Tibial nerve (tissue), 4 donors: ENCODE measurements at regions not wholly inside any gene's neighbourhood (a gene's known extent, or its start where the extent isn't known, plus 50 kb on each side); places are given as distances from the start of the nearest gene placed in this dataset.

Experiments used
- DNase-seq, 2 donors: peaks; one replicate each; pipeline ENCODE4 v3.0.0-alpha.2; 2019; ENCODE audit warnings: low spot score in 2 of 2
- H3K27ac ChIP-seq, 4 donors: fragments of 200-600 bp; sonication (generic) in 3 of 4; one replicate each; pipeline ENCODE4 v1.5.1; 2017 to 2019; ENCODE audit warnings: mild to moderate bottlenecking in 1 of 4
- H3K27me3 ChIP-seq, 2 donors: fragments of 200-600 bp; sonication (generic) in 1 of 2; one replicate each; pipeline versions ENCODE4 v1.5.1 to v1.6.0; 2017 to 2019
- H3K36me3 ChIP-seq, 3 donors: fragments of 200-600 bp; sonication (generic); one replicate each; pipeline ENCODE4 v1.5.1; 2018 to 2019
- H3K4me1 ChIP-seq, 4 donors: fragments of 200-600 bp; sonication (generic) in 3 of 4; one replicate each; pipeline ENCODE4 v1.5.1; 2017 to 2019
- H3K4me3 ChIP-seq, 4 donors: fragments of 200-600 bp; sonication (generic) in 3 of 4; one replicate each; pipeline ENCODE4 v1.5.1; 2017 to 2019; ENCODE audit warnings: mild to moderate bottlenecking in 1 of 4, moderate library complexity in 1 of 4
- H3K9me3 ChIP-seq, 4 donors: fragments of 200-600 bp; sonication (generic) in 3 of 4; one replicate each; pipeline ENCODE4 v1.5.1; 2017 to 2019
- EP300 ChIP-seq, 2 donors: sonication (generic); formaldehyde crosslinking; IDR thresholded peaks; one replicate each; pipeline ENCODE4 v1.6.1; 2017; ENCODE audit warnings: antibody characterized with exemption in 2 of 2, mild to moderate bottlenecking in 1 of 2
- POLR2A ChIP-seq, 2 donors: fragments of 450-650 bp; IDR thresholded peaks; one replicate each; pipeline ENCODE4 v1.6.1; 2017; ENCODE audit warnings: antibody characterized with exemption in 2 of 2, mild to moderate bottlenecking in 2 of 2, moderate library complexity in 2 of 2
- WGBS, 2 donors: methylation state at CpG; one replicate each; pipeline ENCODE4 v1.1.5; 2018; 5-methylcytosine and 5-hydroxymethylcytosine counted together
- TF ChIP-seq, protein P1 (sequence below), 5 experiments: fragments of 200-600 bp in 3 of 5; fragments of 450-650 bp in 2 of 5; sonication (generic) in 3 of 5; IDR thresholded peaks; one replicate each; pipeline ENCODE4 v1.5.1; 2016 to 2019; ENCODE audit warnings: antibody characterized with exemption in 5 of 5, mild to moderate bottlenecking in 3 of 5, moderate library complexity in 2 of 5

DNA sequence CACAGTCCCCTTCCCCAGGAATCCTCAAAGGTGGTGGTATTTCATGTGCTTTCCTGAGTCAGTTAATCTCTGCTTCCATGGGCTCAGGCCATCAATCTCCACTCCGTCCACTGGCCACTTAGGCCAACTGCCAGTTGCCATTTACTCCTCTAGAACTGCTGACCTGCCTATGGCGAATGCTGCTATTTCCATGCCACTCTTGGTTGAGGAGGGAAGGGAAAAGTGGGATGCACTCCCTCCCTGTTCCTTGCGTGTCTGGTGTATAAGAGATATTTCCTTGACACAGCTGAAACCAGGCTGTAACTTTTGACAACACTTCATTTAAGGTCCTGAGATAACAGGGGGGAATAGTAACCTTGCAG lies 261.5 kb downstream of the MREG start:
- Histone ChIP-seq H3K4me3 (no peak overlapping the region), H3K27me3 (no peaks in the 10 kb centered on the region), H3K9me3 (no peaks in the 10 kb centered on the region), H3K36me3 (no peaks in the 10 kb centered on the region), H3K4me1 (peaks cover 0 to 29% (median 4%) of the 10 kb centered on the region in 4 donors), H3K27ac (no peak overlapping the region)
- DNase-seq, result no peak
- WGBS, 2 donors, result 97 to 99% methylated on average over 3 of the region's 3 CpGs
- TF ChIP-seq POLR2A (IDR thresholded peaks at IDR 0.05) (no peak), EP300 (IDR thresholded peaks at IDR 0.05) (no peak)
- TF ChIP-seq, protein P1, sequence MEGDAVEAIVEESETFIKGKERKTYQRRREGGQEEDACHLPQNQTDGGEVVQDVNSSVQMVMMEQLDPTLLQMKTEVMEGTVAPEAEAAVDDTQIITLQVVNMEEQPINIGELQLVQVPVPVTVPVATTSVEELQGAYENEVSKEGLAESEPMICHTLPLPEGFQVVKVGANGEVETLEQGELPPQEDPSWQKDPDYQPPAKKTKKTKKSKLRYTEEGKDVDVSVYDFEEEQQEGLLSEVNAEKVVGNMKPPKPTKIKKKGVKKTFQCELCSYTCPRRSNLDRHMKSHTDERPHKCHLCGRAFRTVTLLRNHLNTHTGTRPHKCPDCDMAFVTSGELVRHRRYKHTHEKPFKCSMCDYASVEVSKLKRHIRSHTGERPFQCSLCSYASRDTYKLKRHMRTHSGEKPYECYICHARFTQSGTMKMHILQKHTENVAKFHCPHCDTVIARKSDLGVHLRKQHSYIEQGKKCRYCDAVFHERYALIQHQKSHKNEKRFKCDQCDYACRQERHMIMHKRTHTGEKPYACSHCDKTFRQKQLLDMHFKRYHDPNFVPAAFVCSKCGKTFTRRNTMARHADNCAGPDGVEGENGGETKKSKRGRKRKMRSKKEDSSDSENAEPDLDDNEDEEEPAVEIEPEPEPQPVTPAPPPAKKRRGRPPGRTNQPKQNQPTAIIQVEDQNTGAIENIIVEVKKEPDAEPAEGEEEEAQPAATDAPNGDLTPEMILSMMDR (IDR thresholded peaks at IDR 0.05), result no peak

DNA sequence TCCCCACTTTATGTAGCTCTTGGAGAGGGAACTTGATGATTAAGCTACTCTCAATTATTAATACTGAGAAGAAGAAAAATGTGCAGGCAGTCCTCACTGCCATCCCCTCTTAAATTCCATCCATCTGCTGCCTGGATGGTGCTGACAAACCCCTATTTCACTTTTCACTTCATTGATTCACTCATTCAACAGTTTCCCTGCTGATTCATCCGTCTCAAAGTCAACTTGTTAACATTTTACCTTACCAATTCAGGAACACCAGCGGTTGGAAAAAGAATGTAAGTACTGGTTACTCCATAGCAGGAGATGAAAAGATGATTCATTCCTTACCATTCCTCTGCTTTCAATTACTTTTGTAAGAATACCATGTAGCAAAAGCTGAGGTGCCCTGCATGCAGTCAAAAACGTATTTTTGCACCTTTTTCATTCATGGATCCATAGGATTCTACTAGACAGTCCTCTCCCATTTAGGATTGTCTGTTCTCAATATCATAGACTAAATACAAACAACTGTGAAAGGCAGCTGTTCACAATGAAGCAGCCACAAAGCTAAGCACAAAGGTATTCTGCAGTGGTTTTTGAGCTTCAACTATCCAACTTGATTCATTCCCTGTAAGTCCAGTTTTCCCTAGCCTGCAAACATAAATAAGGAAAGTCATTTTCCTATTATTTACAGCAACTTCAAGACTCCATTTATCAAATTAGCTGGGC lies 262.0 kb downstream of the MREG start:
- no peaks in the 10 kb centered on the region for H3K36me3 ChIP-seq
- TF ChIP-seq EP300 (IDR thresholded peaks at IDR 0.05) (no peak), POLR2A (IDR thresholded peaks at IDR 0.05) (no peak)
- TF ChIP-seq, protein P1 (IDR thresholded peaks at IDR 0.05), result no peak
- WGBS, 2 donors, result 84 to 88% methylated on average over 3 of the region's 3 CpGs
- no peaks in the 10 kb centered on the region for H3K9me3 ChIP-seq
- H3K4me3 ChIP-seq, result no peak overlapping the region
- no peak overlapping the region for H3K27ac ChIP-seq
- DNase-seq, result no peak
- no peaks in the 10 kb centered on the region for H3K27me3 ChIP-seq
- peaks cover 0 to 29% (median 5%) of the 10 kb centered on the region in 4 donors for H3K4me1 ChIP-seq

DNA sequence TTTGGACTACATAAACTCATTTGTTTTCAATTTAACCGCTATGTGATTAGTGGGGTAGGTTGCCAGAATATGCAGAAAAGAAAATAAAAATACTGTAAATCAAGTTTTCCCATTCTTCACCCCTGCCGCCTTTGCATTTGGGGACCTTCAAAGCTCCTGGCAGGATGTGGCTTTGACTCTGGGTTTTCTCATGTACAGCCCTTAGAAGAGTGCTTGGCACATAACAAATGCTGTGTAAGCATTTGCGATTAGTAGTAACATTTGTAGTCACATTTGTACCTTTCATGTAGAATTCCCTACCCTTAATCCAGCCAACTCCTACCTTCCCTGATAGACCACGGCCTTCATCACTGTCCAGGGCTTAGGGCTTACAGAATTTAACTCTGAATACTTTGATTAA lies 262.6 kb downstream of the MREG start:
- TF ChIP-seq EP300 (IDR thresholded peaks at IDR 0.05) (no peak), POLR2A (IDR thresholded peaks at IDR 0.05) (no peak)
- TF ChIP-seq, protein P1 (IDR thresholded peaks at IDR 0.05), result no peak
- WGBS, 2 donors, result 69 to 71% methylated on average over 4 of the region's 4 CpGs
- no peak overlapping the region for H3K4me3 ChIP-seq
- H3K27ac ChIP-seq, result no peak overlapping the region
- no peaks in the 10 kb centered on the region for H3K36me3 ChIP-seq
- H3K4me1 ChIP-seq, result peaks cover 0 to 27% (median 5%) of the 10 kb centered on the region in 4 donors
- no peaks in the 10 kb centered on the region for H3K27me3 ChIP-seq
- DNase-seq, result no peak
- H3K9me3 ChIP-seq, result no peaks in the 10 kb centered on the region

DNA sequence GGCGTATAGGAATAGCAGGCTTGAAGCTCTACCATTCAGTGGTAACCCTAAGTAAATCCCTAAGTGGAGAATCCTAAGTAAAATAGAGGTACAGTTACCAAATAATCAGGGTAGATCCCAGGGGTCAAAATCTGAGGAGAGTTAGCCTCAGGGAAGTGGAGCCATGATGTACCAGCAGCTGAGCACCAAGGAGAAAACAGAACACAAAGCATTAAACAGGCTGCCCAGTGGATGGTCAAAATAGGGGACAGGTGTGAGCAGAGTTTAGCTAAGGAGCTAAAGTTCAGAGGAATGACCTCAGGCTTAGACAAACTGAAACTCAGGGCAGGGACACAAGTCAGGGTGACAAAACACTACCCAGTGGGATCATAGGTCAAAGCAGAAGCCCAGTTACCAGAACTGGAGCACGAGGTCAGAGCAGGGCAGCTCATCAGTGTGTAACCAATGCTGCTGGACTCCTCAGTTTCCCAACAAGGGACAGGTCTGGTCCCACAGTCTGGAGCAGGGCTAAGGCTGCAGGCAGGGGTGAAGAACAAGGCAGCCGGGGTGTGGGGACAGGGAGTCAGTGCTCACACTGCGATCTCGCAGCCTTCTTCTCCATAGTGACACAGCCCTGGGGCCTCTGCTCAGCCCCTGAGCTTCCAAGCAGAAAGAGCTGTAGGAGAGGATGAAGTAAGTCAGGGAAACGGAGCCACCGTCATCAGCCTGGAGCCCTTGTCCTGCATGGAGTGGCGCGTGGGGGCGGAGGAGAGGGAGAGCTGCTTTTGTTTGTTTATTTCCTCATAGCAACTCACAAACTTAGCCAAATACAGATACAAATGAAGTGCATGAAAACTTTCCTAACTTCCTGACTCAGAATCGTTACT lies 264.0 kb downstream of the MREG start:
- Histone ChIP-seq H3K4me1 (peaks cover 0 to 25% (median 5%) of the 10 kb centered on the region in 4 donors), H3K4me3 (no peak overlapping the region)

More for the DNA sequence above, 264.0 kb downstream of the MREG start:
- Histone ChIP-seq H3K9me3 (no peaks in the 10 kb centered on the region), H3K27me3 (no peaks in the 10 kb centered on the region), H3K27ac (peak overlapping the region in 2 of 4 donors; percentile 39 to 61), H3K36me3 (no peaks in the 10 kb centered on the region)
- DNase-seq, result peak; percentile 49 to 56
- TF ChIP-seq, protein P1 (IDR thresholded peaks at IDR 0.05), result no peak
- TF ChIP-seq POLR2A (IDR thresholded peaks at IDR 0.05) (no peak), EP300 (IDR thresholded peaks at IDR 0.05) (no peak)
- 57 to 58% methylated on average over 11 of the region's 11 CpGs for WGBS, 2 donors
